Renal pelvis (tissue), 1 donor: ENCODE measurements at regions not wholly inside any gene's neighbourhood (a gene's known extent, or its start where the extent isn't known, plus 50 kb on each side); places are given as distances from the start of the nearest gene placed in this dataset.

Experiments
- DNase-seq: peaks from one replicate; pipeline ENCODE4 v3.0.0-alpha.2; 2013

- DNase-seq = peak; percentile 33
These were observed 377.4 kb downstream of the RPRM start for GRCh38 chr2:153101187-153101586.

DNA sequence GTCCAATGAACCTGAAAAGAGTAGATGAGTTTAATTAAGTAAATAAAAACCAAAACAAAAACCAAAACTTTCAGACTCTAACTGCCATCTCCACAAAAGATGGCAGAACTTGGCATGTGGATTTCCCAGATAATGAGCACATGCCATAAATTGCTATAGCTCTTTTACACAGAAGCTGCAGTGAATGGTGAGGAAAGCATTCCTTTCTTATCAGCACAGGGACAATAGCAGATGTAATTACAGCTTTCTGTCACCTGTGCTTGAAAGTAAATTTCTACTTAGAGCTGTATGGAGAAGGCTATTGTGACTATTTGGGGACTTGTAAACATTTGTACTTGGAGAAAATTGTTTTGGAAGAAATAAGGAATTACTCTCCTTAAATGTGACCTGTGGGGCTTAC lies 378.4 kb downstream of the RPRM start:
- DNase-seq = no peak

DNA sequence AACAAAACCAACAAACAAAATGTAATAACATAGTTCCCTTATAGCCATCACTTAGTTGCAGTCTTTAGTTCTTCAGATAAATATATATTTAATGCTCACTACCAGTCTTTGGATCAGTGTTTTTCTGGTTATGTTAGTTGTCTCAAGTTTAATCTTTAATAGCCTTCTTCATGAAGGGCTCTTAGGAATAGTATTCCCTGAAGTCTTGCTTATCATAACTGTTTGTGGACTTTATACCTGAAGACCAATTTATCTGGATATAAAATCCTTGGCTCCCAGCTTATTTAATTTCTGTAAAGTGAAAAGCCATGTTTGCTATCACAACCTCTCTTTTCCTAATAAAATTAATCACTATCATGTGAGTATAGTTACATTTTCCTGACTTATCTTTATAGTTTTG lies 379.7 kb downstream of the ARL6IP6 start:
- no peak for DNase-seq

DNA sequence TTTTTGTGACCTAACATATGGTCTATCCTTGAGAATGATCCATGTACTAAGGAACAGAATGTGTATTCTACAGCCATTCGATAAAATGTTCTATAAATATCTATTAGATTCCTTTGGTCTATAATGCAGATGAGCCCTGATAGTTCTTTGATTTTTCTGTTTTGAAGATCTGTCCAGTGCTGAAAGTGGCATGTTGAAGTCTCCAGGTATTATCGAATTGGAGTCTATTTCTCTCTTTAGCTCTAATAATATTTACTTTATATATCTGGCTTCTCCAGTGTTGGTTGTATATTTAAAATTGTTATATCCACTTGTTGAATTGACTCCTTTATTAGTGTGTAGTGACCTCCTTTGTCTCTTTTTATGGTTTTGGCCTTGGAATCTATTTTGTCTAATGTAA lies 377.9 kb downstream of the ARL6IP6 start:
- no peak for DNase-seq

GRCh38 chr2:153091344-153091743 lies 372.9 kb downstream of the ARL6IP6 start:
- DNase-seq = no peak

DNA sequence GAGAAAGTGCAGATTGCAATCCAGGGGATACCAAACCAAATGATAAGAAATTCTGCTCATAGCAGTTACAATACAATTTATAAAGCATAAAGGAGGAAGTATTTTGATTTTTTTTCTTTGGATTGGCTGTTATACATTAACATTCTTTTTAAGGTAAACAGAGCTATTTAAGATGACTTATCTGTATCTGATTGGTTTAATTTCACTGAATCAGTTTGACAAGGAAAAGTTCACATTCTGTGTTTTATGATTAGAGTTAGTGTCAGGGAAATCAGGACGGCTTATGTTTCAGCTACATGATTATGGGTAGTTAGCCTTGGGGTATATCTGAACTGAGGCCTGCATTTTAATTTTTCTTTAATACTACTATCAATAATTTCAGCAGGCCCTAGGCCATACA lies 360.9 kb downstream of the ARL6IP6 start:
- DNase-seq = no peak

GRCh38 chr2:153077311-153077710 lies 358.9 kb downstream of the ARL6IP6 start:
- no peak for DNase-seq

- DNase-seq = no peak
These were observed 355.8 kb downstream of the ARL6IP6 start for GRCh38 chr2:153074207-153074606.

- no peak for DNase-seq
These were observed 354.4 kb downstream of the ARL6IP6 start for GRCh38 chr2:153072813-153073212.

DNA sequence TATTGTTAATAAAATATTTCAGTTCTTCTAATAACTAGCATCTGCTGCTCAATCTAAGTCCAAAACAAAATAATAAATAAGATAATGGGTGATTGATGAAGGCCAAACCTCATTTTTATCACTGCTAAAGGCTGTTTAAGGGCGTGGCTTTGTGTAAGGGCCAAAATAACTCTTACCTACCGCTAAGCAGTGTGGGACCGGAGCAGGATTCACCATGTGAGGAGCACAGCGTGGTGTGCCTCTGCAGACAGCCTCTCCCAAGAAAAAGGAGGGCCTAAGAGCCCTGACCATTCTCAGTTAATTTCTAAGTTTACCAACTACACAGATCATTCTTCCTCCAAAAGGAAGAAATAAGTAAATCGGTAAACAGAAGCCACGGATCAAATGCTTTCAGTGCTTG lies 353.7 kb downstream of the ARL6IP6 start:
- DNase-seq = no peak

DNA sequence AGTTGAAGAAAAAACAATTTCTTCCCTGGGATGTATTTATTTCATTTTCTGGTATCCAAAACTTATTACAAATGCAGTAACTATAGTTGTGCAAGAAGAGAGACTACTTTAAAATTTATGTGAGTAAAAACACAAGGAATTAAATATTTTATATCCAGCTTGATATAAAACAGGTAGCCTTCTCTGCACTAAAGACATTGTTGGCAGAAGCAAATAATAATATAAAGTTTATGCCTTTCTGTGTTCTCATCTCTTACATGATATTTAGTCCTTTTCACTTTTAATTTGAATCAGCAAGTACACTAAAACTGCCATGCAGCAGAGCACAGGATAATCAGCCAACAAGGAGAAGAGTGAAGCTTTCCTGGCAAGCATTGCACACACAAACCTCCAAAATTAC lies 352.7 kb downstream of the ARL6IP6 start:
- no peak for DNase-seq

- no peak for DNase-seq
These were observed 350.5 kb downstream of the ARL6IP6 start for GRCh38 chr2:153068915-153069314.

GRCh38 chr2:153068052-153068451 lies 349.6 kb downstream of the ARL6IP6 start:
- DNase-seq = no peak

- no peak for DNase-seq
These were observed 341.1 kb downstream of the ARL6IP6 start for GRCh38 chr2:153059338-153060052.

DNA sequence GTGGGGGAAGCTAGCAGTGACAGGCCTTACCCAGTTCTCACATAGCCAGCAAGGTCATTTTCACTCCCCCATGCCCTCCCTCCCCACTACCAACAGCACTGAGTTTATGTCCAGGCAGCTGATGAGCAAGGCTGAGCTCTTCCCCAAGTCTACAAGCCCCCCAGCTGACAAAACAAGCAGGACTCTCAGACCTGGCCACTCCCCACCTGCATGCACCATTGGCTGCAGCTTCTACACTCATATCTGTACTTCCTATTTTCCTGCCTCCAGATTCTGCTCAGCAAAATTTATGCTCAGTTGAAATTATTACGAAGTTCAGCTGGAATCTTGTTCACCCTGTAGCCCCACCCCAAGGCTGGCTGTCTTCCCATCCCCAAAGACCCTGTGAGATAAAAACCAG lies 339.3 kb downstream of the ARL6IP6 start:
- no peak for DNase-seq

DNA sequence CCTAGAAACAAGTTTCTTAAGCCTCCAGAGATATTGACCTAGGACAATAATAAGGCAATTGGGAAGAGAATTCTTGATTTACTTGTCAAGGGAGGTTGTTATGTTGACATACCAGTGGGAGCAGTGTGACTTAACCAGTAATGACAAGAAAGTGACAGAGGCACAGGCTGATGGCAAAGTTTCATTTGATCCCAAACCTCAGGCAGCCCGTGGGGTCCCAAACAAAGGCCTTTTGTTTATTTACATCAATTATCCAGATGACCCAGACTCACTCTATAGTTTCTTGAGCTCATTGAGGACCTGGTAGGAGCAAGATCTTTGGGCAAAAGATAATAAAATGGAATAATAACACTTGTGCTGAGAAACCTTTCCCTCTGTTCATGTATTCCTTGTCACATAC lies 336.8 kb downstream of the ARL6IP6 start:
- no peak for DNase-seq

DNA sequence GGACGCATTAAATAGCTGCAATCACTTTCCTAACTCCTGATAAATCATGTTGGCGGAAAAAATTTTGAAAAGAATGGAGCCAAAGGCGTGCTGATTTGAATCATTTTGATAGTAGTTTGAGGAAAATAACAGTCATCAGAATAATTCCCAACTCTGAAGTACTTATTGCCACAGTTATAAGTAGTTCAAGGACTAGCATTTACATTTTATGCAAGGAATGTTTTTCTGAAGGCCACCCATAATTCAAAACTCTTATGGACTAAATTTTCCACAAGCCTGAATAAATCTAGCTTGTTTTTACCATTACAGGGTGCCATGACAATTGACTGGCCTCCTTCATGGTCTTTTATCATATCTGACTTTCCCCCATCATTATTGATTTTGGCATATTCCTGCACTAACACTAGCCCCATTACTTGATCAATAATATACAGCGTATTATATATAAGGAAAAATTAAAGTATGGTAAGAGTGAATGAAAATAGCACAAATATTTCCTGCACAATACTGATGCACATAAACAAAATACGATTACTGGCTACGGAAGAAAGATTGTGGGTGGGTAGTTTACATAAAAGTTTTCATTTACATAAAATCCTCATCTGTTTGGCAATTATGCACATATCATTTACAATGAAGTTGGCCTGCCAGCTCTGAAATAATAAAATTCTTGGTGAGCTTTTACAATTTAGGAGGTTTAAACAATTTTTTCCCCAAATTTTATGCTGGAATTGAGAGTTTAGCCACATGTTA lies 334.6 kb downstream of the ARL6IP6 start:
- DNase-seq = no peak

DNA sequence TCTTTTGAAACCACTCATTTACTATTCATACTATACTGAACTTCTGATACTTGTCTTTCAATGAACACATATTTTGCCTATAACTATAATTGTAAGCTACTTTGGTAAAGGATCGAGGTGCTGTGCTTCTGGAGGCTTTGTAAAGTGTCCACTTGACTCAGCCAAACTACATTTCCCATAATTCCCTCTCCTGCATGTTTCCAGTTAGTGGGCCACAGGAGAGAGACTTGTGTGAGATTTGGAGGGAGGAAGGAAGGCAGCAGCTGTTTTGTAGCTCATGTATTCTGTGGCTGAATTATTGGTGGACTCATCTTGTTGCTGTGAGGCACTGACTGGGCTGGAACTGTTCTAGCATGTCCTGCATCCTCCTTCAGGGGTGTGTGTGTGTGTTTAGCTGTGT lies 328.8 kb downstream of the ARL6IP6 start:
- DNase-seq = no peak

- no peak for DNase-seq
These were observed 325.0 kb downstream of the ARL6IP6 start for GRCh38 chr2:153043385-153043784.

DNA sequence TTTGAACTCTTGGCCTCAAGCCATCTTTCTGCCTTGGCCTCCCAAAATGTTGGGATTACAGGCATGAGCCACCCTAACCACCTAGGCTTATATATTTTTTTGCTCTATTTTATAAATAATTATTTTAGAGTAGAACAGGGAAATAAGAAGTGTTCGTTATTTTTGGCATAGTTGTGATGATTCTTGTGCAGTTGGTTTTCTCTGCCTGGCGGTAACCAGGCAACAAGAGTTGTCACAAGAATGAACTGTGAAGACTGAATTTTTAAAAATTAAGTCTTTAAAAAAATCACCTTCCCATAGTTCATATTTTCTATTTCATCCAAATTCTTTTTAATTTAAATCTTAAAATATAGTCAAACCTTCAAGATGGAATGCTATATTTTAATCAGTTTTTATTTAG lies 310.2 kb downstream of the ARL6IP6 start:
- no peak for DNase-seq

- DNase-seq = no peak
These were observed 309.1 kb downstream of the ARL6IP6 start for GRCh38 chr2:153027533-153027932.

DNA sequence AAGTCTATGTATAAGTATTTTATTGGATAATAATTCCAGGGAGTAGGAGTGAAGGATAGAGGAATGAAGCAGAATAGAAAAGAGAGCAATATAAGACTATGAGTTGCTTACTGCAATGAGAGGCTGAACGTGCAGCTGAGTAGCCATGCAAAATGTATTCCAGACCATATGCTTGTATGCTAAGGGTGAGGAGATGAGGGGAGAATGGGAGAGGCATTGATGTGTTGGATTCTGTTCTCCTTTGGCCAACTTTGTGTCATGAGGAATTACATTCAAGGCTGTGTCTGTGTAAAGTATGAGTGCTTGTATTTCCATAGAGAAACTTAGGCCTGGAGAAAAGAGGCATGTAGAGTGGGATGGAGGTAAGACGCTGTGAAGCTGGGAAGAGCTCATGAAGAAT lies 301.8 kb downstream of the ARL6IP6 start:
- no peak for DNase-seq

DNA sequence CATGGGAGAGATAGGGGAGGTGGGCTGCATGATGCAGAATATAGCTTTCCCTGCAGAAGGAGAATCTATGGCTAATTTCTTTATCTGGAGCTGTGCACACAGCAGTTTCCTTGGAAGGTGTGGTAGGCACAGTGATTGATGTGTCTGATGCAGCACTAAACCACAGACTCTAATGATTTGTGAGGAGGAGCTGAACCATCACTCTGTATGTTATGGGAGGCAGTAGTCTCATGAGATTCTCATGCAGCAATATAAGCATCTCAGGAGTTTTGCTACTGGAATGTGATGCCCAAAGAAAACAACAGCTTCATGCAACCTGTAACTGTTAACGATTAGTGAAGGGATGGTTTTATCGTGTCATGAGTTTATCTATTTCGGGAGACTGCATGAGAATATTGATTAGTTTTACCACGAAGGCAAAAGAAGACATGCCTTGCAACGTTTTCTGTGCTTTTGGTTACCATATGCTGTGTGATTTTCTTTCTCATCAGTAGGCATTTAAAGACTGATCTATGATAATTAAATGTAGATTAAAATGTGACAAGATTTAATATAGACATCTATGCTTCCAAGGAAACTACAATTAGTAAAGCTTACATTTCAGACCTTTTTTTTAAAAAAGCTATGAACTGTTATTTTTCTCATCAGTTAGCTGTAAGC lies 286.8 kb downstream of the ARL6IP6 start:
- DNase-seq = no peak
